Stomach smooth muscle (tissue), 2 donors: ENCODE measurements at regions not wholly inside any gene's neighbourhood (a gene's known extent, or its start where the extent isn't known, plus 50 kb on each side); places are given as distances from the start of the nearest gene placed in this dataset.

Experiments
- H3K27ac ChIP-seq: one replicate; pipeline ENCODE4 v1.7.0; 2013; ENCODE audit warnings: mild to moderate bottlenecking, low read length, inconsistent platforms
- H3K27me3 ChIP-seq, 2 donors: one replicate each; pipeline ENCODE4 v1.7.0; 2013; ENCODE audit warnings: low read length in 2 of 2; ENCODE audit not compliant: insufficient read depth in 2 of 2, control insufficient read depth in 1 of 2
- H3K36me3 ChIP-seq, 2 donors: one replicate each; pipeline ENCODE4 v1.7.0; 2013; ENCODE audit warnings: low read length in 2 of 2; ENCODE audit not compliant: control insufficient read depth in 2 of 2, insufficient read depth in 2 of 2
- H3K4me1 ChIP-seq: one replicate; pipeline ENCODE4 v1.7.0; 2013; ENCODE audit warnings: low read length; ENCODE audit not compliant: control insufficient read depth, insufficient read depth
- H3K4me3 ChIP-seq, 2 donors: one replicate each; pipeline ENCODE4 v1.7.0; 2013; ENCODE audit warnings: low read length in 2 of 2
- H3K9ac ChIP-seq, 2 donors: one replicate each; pipeline ENCODE4 v1.7.0; 2013; ENCODE audit warnings: low read length in 2 of 2, mild to moderate bottlenecking in 1 of 2
- H3K9me3 ChIP-seq, 2 donors: one replicate each; pipeline ENCODE4 v1.7.0; 2013; ENCODE audit warnings: low read length in 2 of 2; ENCODE audit not compliant: control insufficient read depth in 2 of 2
- donor health status: healthy.
- donor health status: Pancreatic carcinoma.

- H3K27ac ChIP-seq, result no peak overlapping the region
- no peaks in the 10 kb centered on the region for H3K9me3 ChIP-seq
- no peaks in the 10 kb centered on the region for H3K36me3 ChIP-seq
- no peaks in the 10 kb centered on the region for H3K27me3 ChIP-seq
- no peak overlapping the region for H3K9ac ChIP-seq
- no peak overlapping the region for H3K4me3 ChIP-seq
- no peaks in the 10 kb centered on the region for H3K4me1 ChIP-seq
These were observed 91.4 kb downstream of the LYPLAL1 start for GRCh38 chr1:219265026-219265515.

- Histone ChIP-seq H3K27ac (no peak overlapping the region), H3K4me3 (no peak overlapping the region)
These were observed 90.9 kb downstream of the LYPLAL1 start for GRCh38 chr1:219264561-219264960.

More at GRCh38 chr1:219264561-219264960, 90.9 kb downstream of the LYPLAL1 start:
- H3K36me3 ChIP-seq, result no peaks in the 10 kb centered on the region
- no peaks in the 10 kb centered on the region for H3K9me3 ChIP-seq
- H3K4me1 ChIP-seq, result no peaks in the 10 kb centered on the region
- H3K9ac ChIP-seq, result no peak overlapping the region
- H3K27me3 ChIP-seq, result no peaks in the 10 kb centered on the region
